ENCODE measurements at regions not wholly inside any gene's neighbourhood (a gene's known extent, or its start where the extent isn't known, plus 50 kb on each side); places are given as distances from the start of the nearest gene placed in this dataset.

- DNase-seq (ENCODE audit: low read depth), result no peak
Observed at GRCh38 chr16:8283195-8283594, 307.1 kb downstream of the TMEM114 start.

- DNase-seq (ENCODE audit: low read depth), result peak; percentile 13
Observed at GRCh38 chr16:8278031-8278580, 312.2 kb downstream of the TMEM114 start.

GRCh38 chr16:8271344-8271743 lies 319.0 kb downstream of the TMEM114 start:
- no peak for DNase-seq (ENCODE audit: low read depth)

GRCh38 chr16:8262299-8262698 lies 328.0 kb downstream of the TMEM114 start:
- DNase-seq (ENCODE audit: low read depth), result peak; percentile 5

GRCh38 chr16:8260140-8260539 lies 330.2 kb downstream of the TMEM114 start:
- no peak for DNase-seq (ENCODE audit: low read depth)

GRCh38 chr16:8258523-8258922 lies 331.8 kb downstream of the TMEM114 start:
- no peak for DNase-seq (ENCODE audit: low read depth)

GRCh38 chr16:8257561-8257960 lies 332.8 kb downstream of the TMEM114 start:
- no peak for DNase-seq (ENCODE audit: low read depth)

- DNase-seq (ENCODE audit: low read depth), result no peak
Observed at GRCh38 chr16:8254405-8254804, 335.9 kb downstream of the TMEM114 start.

GRCh38 chr16:8253718-8254117 lies 336.6 kb downstream of the TMEM114 start:
- no peak for DNase-seq (ENCODE audit: low read depth)

- no peak for DNase-seq (ENCODE audit: low read depth)
Observed at GRCh38 chr16:8251727-8252126, 338.6 kb downstream of the TMEM114 start.

- no peak for DNase-seq (ENCODE audit: low read depth)
Observed at GRCh38 chr16:8251298-8251697, 339.0 kb downstream of the TMEM114 start.

- no peak for DNase-seq (ENCODE audit: low read depth)
Observed at GRCh38 chr16:8247993-8248392, 342.3 kb downstream of the TMEM114 start.

GRCh38 chr16:8243981-8244380 lies 346.3 kb downstream of the TMEM114 start:
- no peak for DNase-seq (ENCODE audit: low read depth)

- no peak for DNase-seq (ENCODE audit: low read depth)
Observed at GRCh38 chr16:8241408-8241807, 348.9 kb downstream of the TMEM114 start.

- no peak for DNase-seq (ENCODE audit: low read depth)
Observed at GRCh38 chr16:8239443-8239842, 350.9 kb downstream of the TMEM114 start.

GRCh38 chr16:8237452-8237851 lies 352.9 kb downstream of the TMEM114 start:
- DNase-seq (ENCODE audit: low read depth), result no peak

- DNase-seq (ENCODE audit: low read depth), result no peak
Observed at GRCh38 chr16:8236816-8237215, 353.5 kb downstream of the TMEM114 start.

- no peak for DNase-seq (ENCODE audit: low read depth)
Observed at GRCh38 chr16:8230497-8230896, 359.8 kb downstream of the TMEM114 start.

- DNase-seq (ENCODE audit: low read depth), result no peak
Observed at GRCh38 chr16:8229011-8229520, 361.2 kb downstream of the TMEM114 start.

- no peak for DNase-seq (ENCODE audit: low read depth)
Observed at GRCh38 chr16:8217201-8217600, 373.1 kb downstream of the TMEM114 start.

- DNase-seq (ENCODE audit: low read depth), result no peak
Observed at GRCh38 chr16:8204769-8205168, 385.5 kb downstream of the TMEM114 start.

- no peak for DNase-seq (ENCODE audit: low read depth)
Observed at GRCh38 chr16:8204096-8204495, 386.2 kb downstream of the TMEM114 start.

GRCh38 chr16:8203101-8203500 lies 387.2 kb downstream of the TMEM114 start:
- no peak for DNase-seq (ENCODE audit: low read depth)

GRCh38 chr16:8200839-8201238 lies 389.5 kb downstream of the TMEM114 start:
- no peak for DNase-seq (ENCODE audit: low read depth)
